H1 (cell line): ENCODE measurements at regions not wholly inside any gene's neighbourhood (a gene's known extent, or its start where the extent isn't known, plus 50 kb on each side); places are given as distances from the start of the nearest gene placed in this dataset.

ENCODE experiments used
- ASH2L ChIP-seq: fragments of 200-600, 300-600 bp; sonication (generic); IDR thresholded peaks from one replicate; pipeline ENCODE4 v1.7.1; 2017; ENCODE audit warnings: low read length

- no peak for TF ChIP-seq ASH2L
Measured at GRCh38 chr18:2411381-2411960, 159.8 kb downstream of the METTL4 start (continued).
